Peyer's patch (tissue), 4 donors: ENCODE measurements at regions not wholly inside any gene's neighbourhood (a gene's known extent, or its start where the extent isn't known, plus 50 kb on each side); places are given as distances from the start of the nearest gene placed in this dataset.

ENCODE experiments used
- DNase-seq, 3 donors: peaks; one replicate each; pipeline ENCODE4 v3.0.0-alpha.2; 2017 to 2019
- H3K27ac ChIP-seq, 4 donors: fragments of 200-600 bp; sonication (generic); one replicate each; pipeline ENCODE4 v1.5.1; 2016 to 2019
- H3K27me3 ChIP-seq, 2 donors: fragments of 200-600 bp; sonication (generic); one replicate each; pipeline ENCODE4 v1.5.1; 2019
- H3K36me3 ChIP-seq, 3 donors: fragments of 200-600 bp; sonication (generic); one replicate each; pipeline ENCODE4 v1.5.1; 2016 to 2019
- H3K4me1 ChIP-seq, 4 donors: fragments of 200-600 bp; sonication (generic); one replicate each; pipeline ENCODE4 v1.5.1; 2016 to 2019
- H3K4me3 ChIP-seq, 4 donors: fragments of 200-600 bp; sonication (generic); 1 replicate in 3 of 4; 2 replicates in 1 of 4; pipeline ENCODE4 v1.5.1; 2016 to 2019; ENCODE audit warnings: mild to moderate bottlenecking in 1 of 4
- H3K9me3 ChIP-seq, 4 donors: fragments of 200-600 bp; sonication (generic); one replicate each; pipeline ENCODE4 v1.5.1; 2016 to 2019; ENCODE audit warnings: mild to moderate bottlenecking in 1 of 4
- POLR2A ChIP-seq, 2 donors: fragments of 450-650 bp; IDR thresholded peaks; one replicate each; pipeline ENCODE4 v1.5.1; 2017; ENCODE audit warnings: antibody characterized with exemption in 2 of 2, mild to moderate bottlenecking in 2 of 2, moderate library complexity in 2 of 2
- TF ChIP-seq, protein P1 (sequence below), 6 experiments: fragments of 450-650 bp in 4 of 6; fragments of 200-600 bp in 2 of 6; sonication (generic) in 1 of 6; IDR thresholded peaks; one replicate each; pipeline ENCODE4 v1.5.1; 2017 to 2019; ENCODE audit warnings: antibody characterized with exemption in 6 of 6, mild to moderate bottlenecking in 3 of 6, moderate library complexity in 1 of 6

- H3K27ac ChIP-seq = no peak overlapping the region
- TF ChIP-seq, protein P1, sequence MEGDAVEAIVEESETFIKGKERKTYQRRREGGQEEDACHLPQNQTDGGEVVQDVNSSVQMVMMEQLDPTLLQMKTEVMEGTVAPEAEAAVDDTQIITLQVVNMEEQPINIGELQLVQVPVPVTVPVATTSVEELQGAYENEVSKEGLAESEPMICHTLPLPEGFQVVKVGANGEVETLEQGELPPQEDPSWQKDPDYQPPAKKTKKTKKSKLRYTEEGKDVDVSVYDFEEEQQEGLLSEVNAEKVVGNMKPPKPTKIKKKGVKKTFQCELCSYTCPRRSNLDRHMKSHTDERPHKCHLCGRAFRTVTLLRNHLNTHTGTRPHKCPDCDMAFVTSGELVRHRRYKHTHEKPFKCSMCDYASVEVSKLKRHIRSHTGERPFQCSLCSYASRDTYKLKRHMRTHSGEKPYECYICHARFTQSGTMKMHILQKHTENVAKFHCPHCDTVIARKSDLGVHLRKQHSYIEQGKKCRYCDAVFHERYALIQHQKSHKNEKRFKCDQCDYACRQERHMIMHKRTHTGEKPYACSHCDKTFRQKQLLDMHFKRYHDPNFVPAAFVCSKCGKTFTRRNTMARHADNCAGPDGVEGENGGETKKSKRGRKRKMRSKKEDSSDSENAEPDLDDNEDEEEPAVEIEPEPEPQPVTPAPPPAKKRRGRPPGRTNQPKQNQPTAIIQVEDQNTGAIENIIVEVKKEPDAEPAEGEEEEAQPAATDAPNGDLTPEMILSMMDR (IDR thresholded peaks at IDR 0.05) = no peak
- TF ChIP-seq POLR2A (IDR thresholded peaks at IDR 0.05) = no peak
- H3K9me3 ChIP-seq = no peaks in the 10 kb centered on the region
- H3K36me3 ChIP-seq = no peaks in the 10 kb centered on the region
- H3K4me3 ChIP-seq = no peak overlapping the region
- no peaks in the 10 kb centered on the region for H3K4me1 ChIP-seq
- H3K27me3 ChIP-seq = no peaks in the 10 kb centered on the region
- DNase-seq = no peak
These were observed 210.2 kb upstream of the DEFB112 start for GRCh38 chr6:50259903-50260302.

GRCh38 chr6:50264995-50265571, 215.4 kb upstream of the DEFB112 start:
- Histone ChIP-seq H3K27me3 (no peaks in the 10 kb centered on the region), H3K4me3 (no peak overlapping the region), H3K4me1 (no peaks in the 10 kb centered on the region), H3K27ac (no peak overlapping the region), H3K9me3 (no peaks in the 10 kb centered on the region), H3K36me3 (no peaks in the 10 kb centered on the region)
- no peak for DNase-seq
- no peak for TF ChIP-seq POLR2A (IDR thresholded peaks at IDR 0.05)
- TF ChIP-seq, protein P1 (IDR thresholded peaks at IDR 0.05) = no peak

GRCh38 chr6:50270415-50270814, 220.7 kb upstream of the DEFB112 start:
- no peak for DNase-seq
- no peak for TF ChIP-seq POLR2A (IDR thresholded peaks at IDR 0.05)
- TF ChIP-seq, protein P1 (IDR thresholded peaks at IDR 0.05) = no peak
- Histone ChIP-seq H3K4me3 (no peak overlapping the region), H3K27ac (no peak overlapping the region), H3K4me1 (no peaks in the 10 kb centered on the region), H3K36me3 (no peaks in the 10 kb centered on the region), H3K9me3 (no peaks in the 10 kb centered on the region), H3K27me3 (no peaks in the 10 kb centered on the region)

GRCh38 chr6:50271266-50271665, 221.5 kb upstream of the DEFB112 start:
- Histone ChIP-seq H3K27me3 (no peaks in the 10 kb centered on the region), H3K36me3 (no peaks in the 10 kb centered on the region), H3K27ac (no peak overlapping the region), H3K4me1 (no peaks in the 10 kb centered on the region), H3K4me3 (no peak overlapping the region), H3K9me3 (no peaks in the 10 kb centered on the region)
- TF ChIP-seq, protein P1 (IDR thresholded peaks at IDR 0.05) = no peak
- TF ChIP-seq POLR2A (IDR thresholded peaks at IDR 0.05) = no peak
- no peak for DNase-seq

- H3K4me1 ChIP-seq = no peaks in the 10 kb centered on the region
- no peaks in the 10 kb centered on the region for H3K9me3 ChIP-seq
- H3K27ac ChIP-seq = no peak overlapping the region
- H3K27me3 ChIP-seq = no peaks in the 10 kb centered on the region
- DNase-seq = no peak
- no peak overlapping the region for H3K4me3 ChIP-seq
- H3K36me3 ChIP-seq = no peaks in the 10 kb centered on the region
- TF ChIP-seq POLR2A (IDR thresholded peaks at IDR 0.05) = no peak
- TF ChIP-seq, protein P1 (IDR thresholded peaks at IDR 0.05) = no peak
These were observed 222.1 kb upstream of the DEFB112 start for GRCh38 chr6:50271817-50272216.

DNA sequence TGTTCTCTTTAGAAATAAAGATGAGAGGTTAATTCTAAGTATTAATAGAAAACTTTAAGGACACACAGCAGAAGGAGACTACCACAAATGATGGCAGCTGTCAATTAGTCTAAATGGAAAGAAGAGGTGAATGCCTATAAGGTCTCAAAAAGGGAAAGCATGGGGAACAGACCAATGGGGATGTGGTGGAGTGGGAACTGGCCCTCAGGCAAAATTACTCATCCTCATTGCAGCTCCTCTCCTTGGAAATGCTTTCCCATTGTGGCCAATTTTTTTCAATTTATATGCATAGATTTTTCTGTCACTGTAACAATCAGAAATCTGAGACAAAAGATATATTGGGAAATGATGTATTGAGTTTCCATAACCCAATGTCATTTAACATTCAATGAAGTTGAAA, 222.9 kb upstream of the DEFB112 start:
- Histone ChIP-seq H3K27ac (no peak overlapping the region), H3K9me3 (no peaks in the 10 kb centered on the region), H3K4me1 (no peaks in the 10 kb centered on the region), H3K4me3 (no peak overlapping the region), H3K36me3 (no peaks in the 10 kb centered on the region), H3K27me3 (no peaks in the 10 kb centered on the region)
- no peak for TF ChIP-seq POLR2A (IDR thresholded peaks at IDR 0.05)
- TF ChIP-seq, protein P1 (IDR thresholded peaks at IDR 0.05) = no peak
- DNase-seq = no peak
